ENCODE measurements at regions not wholly inside any gene's neighbourhood (a gene's known extent, or its start where the extent isn't known, plus 50 kb on each side); places are given as distances from the start of the nearest gene placed in this dataset.

GRCh38 chrX:38993500-38993899, 192.2 kb downstream of the MID1IP1 start:
- no peak for DNase-seq (ENCODE audit: low read depth)
- Histone ChIP-seq H3K36me3 (ENCODE audit: control insufficient read depth, insufficient read depth, low read length) (no peaks in the 10 kb centered on the region), H3K27me3 (ENCODE audit: control insufficient read depth, insufficient read depth, low read length) (no peaks in the 10 kb centered on the region), H3K4me3 (ENCODE audit: low read depth, low read length) (no peak overlapping the region)
- TF ChIP-seq, protein P1, sequence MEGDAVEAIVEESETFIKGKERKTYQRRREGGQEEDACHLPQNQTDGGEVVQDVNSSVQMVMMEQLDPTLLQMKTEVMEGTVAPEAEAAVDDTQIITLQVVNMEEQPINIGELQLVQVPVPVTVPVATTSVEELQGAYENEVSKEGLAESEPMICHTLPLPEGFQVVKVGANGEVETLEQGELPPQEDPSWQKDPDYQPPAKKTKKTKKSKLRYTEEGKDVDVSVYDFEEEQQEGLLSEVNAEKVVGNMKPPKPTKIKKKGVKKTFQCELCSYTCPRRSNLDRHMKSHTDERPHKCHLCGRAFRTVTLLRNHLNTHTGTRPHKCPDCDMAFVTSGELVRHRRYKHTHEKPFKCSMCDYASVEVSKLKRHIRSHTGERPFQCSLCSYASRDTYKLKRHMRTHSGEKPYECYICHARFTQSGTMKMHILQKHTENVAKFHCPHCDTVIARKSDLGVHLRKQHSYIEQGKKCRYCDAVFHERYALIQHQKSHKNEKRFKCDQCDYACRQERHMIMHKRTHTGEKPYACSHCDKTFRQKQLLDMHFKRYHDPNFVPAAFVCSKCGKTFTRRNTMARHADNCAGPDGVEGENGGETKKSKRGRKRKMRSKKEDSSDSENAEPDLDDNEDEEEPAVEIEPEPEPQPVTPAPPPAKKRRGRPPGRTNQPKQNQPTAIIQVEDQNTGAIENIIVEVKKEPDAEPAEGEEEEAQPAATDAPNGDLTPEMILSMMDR (IDR thresholded peaks at IDR 0.05; ENCODE audit: insufficient read depth, low read length, poor library complexity, severe bottlenecking), result no peak

- Histone ChIP-seq H3K36me3 (ENCODE audit: control insufficient read depth, insufficient read depth, low read length) (no peaks in the 10 kb centered on the region), H3K27me3 (ENCODE audit: control insufficient read depth, insufficient read depth, low read length) (no peaks in the 10 kb centered on the region), H3K4me3 (ENCODE audit: low read depth, low read length) (no peak overlapping the region)
- DNase-seq (ENCODE audit: low read depth), result no peak
- TF ChIP-seq, protein P1 (IDR thresholded peaks at IDR 0.05; ENCODE audit: insufficient read depth, low read length, poor library complexity, severe bottlenecking), result no peak
These were observed 197.8 kb downstream of the MID1IP1 start for GRCh38 chrX:38999099-38999498.

DNA sequence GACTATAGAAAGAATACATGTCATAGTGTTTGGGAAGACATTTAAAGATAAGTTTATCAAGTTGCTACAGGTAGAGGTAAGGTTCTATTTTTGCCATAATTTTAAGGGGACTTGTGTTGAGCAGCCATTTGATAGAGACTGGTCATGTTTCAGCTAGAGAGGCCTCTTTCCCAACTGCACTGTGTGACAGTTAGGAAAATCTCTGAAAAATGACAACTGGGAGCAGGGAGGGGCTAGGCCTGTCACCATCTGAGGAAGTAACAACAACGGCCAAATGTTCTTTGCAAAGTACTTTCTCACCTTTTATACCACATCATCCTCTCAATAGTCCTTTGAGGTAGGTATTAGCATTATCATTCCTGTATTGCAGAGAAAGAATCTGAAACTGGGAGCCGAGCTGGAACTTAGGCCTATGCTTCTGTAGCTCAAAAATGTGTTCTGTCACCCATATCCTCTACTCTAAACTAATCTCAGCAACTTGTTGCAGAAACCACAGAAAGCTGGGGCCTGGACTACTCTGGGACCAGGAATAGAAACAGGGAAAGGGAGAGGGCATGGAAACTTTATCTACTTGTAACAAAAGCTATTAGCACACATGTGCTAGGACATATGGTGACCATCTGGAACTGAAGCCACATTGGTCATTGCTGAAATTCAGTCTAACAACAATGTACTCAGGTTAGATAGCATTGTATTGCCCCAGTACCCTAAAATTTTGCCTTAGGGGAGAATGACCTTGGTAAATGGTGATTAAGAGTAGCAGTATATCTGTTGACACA, 198.9 kb downstream of the MID1IP1 start:
- TF ChIP-seq, protein P1 (IDR thresholded peaks at IDR 0.05; ENCODE audit: insufficient read depth, low read length, poor library complexity, severe bottlenecking), result no peak
- DNase-seq (ENCODE audit: low read depth), result no peak
- Histone ChIP-seq H3K4me3 (ENCODE audit: low read depth, low read length) (no peak overlapping the region), H3K36me3 (ENCODE audit: control insufficient read depth, insufficient read depth, low read length) (no peaks in the 10 kb centered on the region), H3K27me3 (ENCODE audit: control insufficient read depth, insufficient read depth, low read length) (no peaks in the 10 kb centered on the region)

GRCh38 chrX:39000802-39001201, 199.5 kb downstream of the MID1IP1 start:
- DNase-seq (ENCODE audit: low read depth), result no peak

GRCh38 chrX:39002466-39002865, 201.2 kb downstream of the MID1IP1 start:
- Histone ChIP-seq H3K36me3 (ENCODE audit: control insufficient read depth, insufficient read depth, low read length) (no peaks in the 10 kb centered on the region), H3K4me3 (ENCODE audit: low read depth, low read length) (no peak overlapping the region), H3K27me3 (ENCODE audit: control insufficient read depth, insufficient read depth, low read length) (no peaks in the 10 kb centered on the region)
- TF ChIP-seq, protein P1 (IDR thresholded peaks at IDR 0.05; ENCODE audit: insufficient read depth, low read length, poor library complexity, severe bottlenecking), result no peak
- DNase-seq (ENCODE audit: low read depth), result no peak

More at GRCh38 chrX:39000802-39001201, 199.5 kb downstream of the MID1IP1 start:
- H3K27me3 ChIP-seq (ENCODE audit: control insufficient read depth, insufficient read depth, low read length), result no peaks in the 10 kb centered on the region
- TF ChIP-seq, protein P1 (IDR thresholded peaks at IDR 0.05; ENCODE audit: insufficient read depth, low read length, poor library complexity, severe bottlenecking), result no peak
- no peak overlapping the region for H3K4me3 ChIP-seq (ENCODE audit: low read depth, low read length)
- no peaks in the 10 kb centered on the region for H3K36me3 ChIP-seq (ENCODE audit: control insufficient read depth, insufficient read depth, low read length)

DNA sequence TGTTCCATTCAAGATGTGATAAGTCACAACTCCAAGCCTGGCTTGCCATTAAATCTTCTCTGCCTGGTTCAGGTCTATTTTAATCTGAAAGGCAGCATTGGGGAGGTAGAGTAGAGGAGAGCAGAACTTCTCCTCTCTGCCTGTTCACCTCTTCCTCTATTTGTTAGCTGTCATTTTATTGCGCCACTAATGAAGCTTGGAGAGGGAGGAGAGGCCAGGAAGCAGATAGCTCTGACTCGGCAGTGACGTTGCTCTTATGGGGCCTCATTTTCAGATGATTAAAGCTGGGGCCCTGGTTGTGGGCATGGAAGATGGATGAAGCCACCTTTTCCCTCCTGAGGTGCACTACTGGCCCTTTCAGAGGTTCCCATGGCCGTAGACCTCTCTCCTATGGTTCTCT, 207.3 kb downstream of the MID1IP1 start:
- DNase-seq (ENCODE audit: low read depth), result no peak
- TF ChIP-seq, protein P1 (IDR thresholded peaks at IDR 0.05; ENCODE audit: insufficient read depth, low read length, poor library complexity, severe bottlenecking), result no peak
- no peaks in the 10 kb centered on the region for H3K36me3 ChIP-seq (ENCODE audit: control insufficient read depth, insufficient read depth, low read length)
- no peaks in the 10 kb centered on the region for H3K27me3 ChIP-seq (ENCODE audit: control insufficient read depth, insufficient read depth, low read length)
- no peak overlapping the region for H3K4me3 ChIP-seq (ENCODE audit: low read depth, low read length)
